ENCODE measurements at regions not wholly inside any gene's neighbourhood (a gene's known extent, or its start where the extent isn't known, plus 50 kb on each side); places are given as distances from the start of the nearest gene placed in this dataset.

DNA sequence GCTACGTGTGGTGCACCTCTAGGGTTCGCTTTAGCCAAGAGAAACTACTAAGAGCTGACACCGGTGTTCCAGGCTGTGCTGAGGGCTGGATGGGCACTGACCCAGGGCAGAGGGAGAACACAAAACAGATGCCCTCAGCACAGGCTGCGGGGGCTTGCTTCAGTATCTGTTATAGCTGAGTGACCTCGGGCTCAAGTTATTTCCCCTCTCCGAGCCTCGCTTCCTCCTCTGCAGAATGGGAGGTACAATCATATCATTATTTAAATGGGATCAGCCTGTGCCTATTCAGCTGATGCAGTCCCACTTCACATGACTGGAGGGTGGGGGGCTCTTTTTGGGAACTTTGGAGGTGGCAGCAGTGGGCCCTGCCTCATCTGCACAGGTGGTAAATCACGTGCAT, 156.1 kb upstream of the APCDD1 start:
- TF ChIP-seq RAD21 (IDR thresholded peaks at IDR 0.05; ENCODE audit: low read length) (no peak), RCOR1 (IDR thresholded peaks at IDR 0.05; ENCODE audit: insufficient replicate concordance, low read length) (no peak), POLR2A (IDR thresholded peaks at IDR 0.05; ENCODE audit: low read depth, low read length) (no peak), NFE2L2 (IDR thresholded peaks at IDR 0.05; ENCODE audit: low read depth, low read length) (no peak), BHLHE40 (IDR thresholded peaks at IDR 0.05; ENCODE audit: low read depth, low read length) (no peak)
- TF ChIP-seq, protein P1, sequence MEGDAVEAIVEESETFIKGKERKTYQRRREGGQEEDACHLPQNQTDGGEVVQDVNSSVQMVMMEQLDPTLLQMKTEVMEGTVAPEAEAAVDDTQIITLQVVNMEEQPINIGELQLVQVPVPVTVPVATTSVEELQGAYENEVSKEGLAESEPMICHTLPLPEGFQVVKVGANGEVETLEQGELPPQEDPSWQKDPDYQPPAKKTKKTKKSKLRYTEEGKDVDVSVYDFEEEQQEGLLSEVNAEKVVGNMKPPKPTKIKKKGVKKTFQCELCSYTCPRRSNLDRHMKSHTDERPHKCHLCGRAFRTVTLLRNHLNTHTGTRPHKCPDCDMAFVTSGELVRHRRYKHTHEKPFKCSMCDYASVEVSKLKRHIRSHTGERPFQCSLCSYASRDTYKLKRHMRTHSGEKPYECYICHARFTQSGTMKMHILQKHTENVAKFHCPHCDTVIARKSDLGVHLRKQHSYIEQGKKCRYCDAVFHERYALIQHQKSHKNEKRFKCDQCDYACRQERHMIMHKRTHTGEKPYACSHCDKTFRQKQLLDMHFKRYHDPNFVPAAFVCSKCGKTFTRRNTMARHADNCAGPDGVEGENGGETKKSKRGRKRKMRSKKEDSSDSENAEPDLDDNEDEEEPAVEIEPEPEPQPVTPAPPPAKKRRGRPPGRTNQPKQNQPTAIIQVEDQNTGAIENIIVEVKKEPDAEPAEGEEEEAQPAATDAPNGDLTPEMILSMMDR (conservative IDR thresholded peaks at IDR 0.05; ENCODE audit: low read depth, low read length), result no peak
- TF ChIP-seq, protein P2, sequence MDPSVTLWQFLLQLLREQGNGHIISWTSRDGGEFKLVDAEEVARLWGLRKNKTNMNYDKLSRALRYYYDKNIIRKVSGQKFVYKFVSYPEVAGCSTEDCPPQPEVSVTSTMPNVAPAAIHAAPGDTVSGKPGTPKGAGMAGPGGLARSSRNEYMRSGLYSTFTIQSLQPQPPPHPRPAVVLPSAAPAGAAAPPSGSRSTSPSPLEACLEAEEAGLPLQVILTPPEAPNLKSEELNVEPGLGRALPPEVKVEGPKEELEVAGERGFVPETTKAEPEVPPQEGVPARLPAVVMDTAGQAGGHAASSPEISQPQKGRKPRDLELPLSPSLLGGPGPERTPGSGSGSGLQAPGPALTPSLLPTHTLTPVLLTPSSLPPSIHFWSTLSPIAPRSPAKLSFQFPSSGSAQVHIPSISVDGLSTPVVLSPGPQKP (IDR thresholded peaks at IDR 0.05; ENCODE audit: borderline replicate concordance, low read depth, low read length), result no peak
- TF ChIP-seq, protein P3, sequence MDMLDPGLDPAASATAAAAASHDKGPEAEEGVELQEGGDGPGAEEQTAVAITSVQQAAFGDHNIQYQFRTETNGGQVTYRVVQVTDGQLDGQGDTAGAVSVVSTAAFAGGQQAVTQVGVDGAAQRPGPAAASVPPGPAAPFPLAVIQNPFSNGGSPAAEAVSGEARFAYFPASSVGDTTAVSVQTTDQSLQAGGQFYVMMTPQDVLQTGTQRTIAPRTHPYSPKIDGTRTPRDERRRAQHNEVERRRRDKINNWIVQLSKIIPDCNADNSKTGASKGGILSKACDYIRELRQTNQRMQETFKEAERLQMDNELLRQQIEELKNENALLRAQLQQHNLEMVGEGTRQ (IDR thresholded peaks at IDR 0.05; ENCODE audit: low read depth, low read length), result no peak

Measured in IMR-90 (cell line).